ENCODE measurements at regions not wholly inside any gene's neighbourhood (a gene's known extent, or its start where the extent isn't known, plus 50 kb on each side); places are given as distances from the start of the nearest gene placed in this dataset.
"Not testable (repeated sequence)": the region's sequence is repeated elsewhere in the genome, so short reads cannot be mapped to it uniquely, and the experiment has no call there.

DNA sequence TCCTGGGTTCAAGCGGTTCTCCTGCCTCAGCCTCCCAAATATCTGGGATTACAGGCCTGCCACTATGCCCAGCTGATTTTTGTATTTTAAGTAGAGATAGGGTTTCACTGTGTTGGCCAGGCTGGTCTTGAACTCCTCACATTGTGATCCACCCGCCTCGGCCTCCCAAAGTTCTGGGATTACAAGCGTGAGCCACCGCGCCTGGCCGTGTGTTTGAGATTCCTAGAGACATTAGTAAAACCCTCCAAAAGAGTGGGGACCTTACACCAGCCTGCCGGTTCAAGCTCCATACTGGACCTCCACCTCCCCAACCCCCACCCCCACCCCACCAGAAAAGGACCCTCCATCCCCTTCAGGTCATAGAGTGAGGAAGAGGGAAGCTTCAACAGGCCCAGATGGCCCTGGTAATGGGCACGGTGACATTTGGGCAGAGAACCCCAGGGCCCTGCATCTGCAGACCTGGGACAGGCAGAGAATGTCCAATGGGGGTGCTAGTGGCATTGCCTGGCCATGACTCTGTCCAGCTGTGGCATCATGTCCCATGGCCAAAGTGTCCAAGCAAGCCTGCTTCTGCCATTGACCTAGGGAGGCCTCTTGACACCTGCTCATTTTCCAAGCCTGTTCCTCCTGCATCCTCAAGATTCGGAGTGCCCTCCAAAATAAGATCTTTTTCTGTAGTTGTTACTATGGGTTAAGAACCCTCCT is 108.9 kb upstream of the KLF13 start:
- DNase-seq (ENCODE audit: low read depth), result no peak

DNA sequence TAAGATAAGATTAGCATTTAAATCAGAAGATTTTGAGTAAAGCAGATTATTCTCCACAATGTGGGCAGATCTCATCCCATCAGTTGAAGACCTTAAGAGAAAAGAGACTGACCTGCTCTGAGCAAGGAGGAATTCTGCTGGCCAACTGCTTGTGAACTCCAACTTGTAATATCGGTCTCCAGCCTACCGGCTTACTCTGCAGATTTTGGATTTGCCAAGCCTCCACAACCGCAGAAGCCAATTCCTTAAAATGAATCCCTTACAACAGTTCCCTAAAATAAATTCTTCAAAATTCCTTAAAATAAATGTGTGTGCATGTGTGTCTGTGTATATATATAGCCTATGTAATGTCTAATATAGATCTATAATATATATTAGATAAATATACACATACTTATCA is 107.4 kb upstream of the KLF13 start:
- DNase-seq (ENCODE audit: low read depth), result no peak

DNA sequence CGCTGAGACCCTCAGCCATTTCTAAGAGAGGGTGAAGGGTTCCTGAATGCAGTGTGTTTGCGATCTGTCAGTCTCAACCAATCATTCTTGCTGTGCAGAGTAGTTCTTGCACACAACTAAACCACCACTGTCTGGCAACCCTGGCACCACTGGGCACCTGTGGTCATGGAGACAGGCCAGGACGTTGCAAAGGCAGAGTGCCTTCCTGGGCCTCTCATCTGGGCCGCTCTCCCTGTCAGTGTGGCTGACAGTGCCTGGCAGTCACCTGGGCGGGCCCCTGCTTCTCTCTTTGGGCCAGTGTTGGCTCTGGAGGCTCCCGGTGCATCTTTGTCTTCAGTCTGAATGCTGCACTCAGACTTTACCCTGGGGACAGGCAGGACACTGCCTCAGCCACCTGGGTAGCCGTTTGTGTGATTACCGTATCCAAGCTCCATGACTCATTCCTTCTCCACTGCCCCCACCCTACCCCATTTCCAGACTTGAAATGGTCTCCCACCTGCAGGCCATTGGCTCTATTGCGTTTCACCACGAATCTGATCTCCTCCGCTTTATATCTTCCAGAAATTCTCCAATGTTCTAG is 104.6 kb upstream of the KLF13 start:
- DNase-seq (ENCODE audit: low read depth), result no peak

DNA sequence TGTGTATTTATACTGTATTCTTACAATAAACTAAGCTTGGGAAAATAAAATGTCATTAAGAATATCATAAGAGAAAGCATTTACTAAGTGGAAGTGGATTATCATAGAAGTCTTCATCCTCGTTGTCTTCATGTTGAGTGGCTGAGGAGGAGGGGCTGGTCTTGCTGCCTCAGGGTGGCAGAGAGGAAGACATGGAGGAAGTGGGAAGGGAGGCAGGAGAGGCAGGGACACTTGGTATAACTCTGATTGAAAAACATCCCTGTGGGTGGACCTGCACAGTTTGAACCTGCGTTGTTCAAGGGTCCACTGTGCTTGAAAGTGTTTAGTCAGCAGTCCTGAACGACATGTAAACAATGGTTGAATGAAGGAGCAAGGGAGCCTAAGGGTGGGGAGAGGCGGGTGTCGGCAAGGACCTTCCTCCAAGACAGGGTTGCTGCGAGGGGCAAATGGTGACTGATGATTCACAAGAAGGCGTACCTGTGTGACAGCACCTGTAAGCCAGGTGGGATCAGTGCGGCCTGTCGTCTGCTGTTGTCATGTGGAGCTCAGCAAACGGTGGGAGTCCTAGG is 103.8 kb upstream of the KLF13 start:
- no peak for DNase-seq (ENCODE audit: low read depth)

DNA sequence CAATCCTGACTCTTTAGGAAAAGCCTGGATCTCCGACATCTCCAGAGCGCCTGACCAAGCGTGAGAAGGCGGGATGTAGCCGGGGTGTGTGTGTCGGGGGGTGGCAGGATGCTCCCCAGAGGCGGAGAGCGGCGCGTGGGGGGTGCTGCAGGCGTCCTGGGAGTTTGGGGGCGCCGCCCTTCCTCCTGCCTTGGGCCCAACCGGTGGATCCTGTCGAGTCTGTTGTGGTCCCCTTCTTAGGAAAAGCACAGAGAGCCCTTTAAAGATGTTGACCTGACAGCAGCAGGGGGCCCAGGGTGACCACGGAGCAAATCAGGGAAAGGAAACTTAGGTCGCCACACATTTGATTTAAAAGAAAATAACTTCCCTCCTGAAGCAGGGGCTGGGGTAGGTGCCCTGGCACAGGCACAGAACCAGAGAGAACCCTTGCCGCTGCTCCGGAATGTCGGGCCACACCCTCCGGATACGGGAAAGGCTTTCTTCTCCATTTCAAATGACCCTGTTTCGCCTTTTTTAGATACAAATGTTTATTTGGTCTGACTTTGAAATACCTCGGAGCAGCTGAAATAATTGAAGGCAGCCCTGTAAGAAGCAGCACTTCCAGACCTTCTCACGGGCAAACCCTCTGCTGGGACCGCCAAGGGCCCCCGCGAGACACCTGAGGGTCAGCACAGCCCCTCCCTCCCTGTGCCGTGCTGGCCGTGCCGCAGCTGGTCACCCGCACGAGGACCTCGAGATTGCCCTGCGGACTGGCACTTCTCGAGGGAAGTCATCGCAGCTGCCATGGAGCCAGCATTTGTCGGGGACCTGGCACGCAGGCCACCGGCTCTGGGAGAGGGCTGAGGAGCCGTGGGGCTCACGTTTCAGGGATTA is 102.9 kb upstream of the KLF13 start:
- no peak for DNase-seq (ENCODE audit: low read depth)

DNA sequence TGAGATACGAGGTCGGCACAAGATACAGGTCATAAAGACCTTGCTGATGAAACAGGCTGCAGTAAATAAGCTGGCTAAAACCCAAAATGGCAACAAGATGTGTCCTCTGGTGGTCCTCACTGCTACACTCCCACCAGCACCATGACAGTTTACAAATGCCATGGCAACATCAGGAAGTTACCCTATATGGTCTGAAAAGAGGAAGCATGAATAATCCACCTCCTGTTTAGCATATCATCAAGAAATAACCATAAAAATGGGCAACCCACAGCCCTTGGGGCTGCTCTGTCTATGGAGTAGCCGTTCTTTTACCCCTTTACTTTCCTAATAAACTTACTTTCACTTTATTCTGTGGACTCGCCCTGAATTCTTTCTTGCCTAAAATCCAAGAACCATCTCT is 102.0 kb upstream of the KLF13 start:
- DNase-seq (ENCODE audit: low read depth), result not testable (repeated sequence)

DNA sequence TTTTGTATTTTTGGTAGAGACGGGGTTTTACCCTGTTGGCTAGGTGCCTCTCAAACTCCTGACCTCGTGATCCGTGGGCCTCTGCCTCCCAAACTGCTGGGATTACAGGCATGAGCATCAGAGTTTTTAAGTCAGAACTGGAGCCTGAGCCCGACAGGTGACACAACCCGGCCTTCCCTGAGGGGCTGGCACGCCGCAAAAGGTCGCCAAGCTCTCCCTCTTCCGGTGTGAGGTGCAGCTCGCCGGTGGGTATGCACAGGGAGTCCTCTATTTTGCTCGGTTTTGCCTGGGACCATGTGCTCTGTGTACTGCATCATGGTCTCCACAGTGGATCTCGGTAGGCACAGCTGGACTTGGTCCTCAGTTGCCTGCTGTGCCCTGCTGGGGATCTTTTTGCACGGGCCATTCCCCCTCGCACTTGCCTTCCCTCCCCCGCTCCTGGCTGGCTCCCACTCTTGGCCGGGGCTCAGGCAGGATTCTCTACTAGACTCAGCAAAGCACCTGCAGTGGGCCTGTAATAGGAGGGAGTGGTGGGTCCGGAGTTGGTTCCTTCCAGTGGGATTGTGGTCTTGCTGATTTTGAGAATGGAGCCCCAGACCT is 101.2 kb upstream of the KLF13 start:
- no peak for DNase-seq (ENCODE audit: low read depth)

DNA sequence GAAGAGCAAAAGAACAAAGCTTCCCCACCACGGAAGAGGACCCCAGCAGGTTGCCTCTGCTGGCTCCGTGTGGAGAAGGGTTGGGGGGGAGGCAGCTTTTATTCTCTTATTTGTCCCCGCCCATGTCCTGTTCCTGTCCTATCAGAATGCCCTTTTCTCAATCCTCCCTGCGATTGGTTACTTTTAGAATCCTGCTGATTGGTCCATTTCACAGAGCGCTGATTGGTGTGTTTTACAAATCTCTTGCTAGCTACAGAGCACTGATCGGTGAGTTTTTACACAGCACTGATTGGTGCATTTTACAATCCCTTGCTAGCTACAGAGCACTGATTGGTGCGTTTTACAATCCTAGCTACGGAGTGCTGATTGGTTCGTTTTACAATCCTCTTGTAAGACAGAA is 100.6 kb upstream of the KLF13 start:
- no peak for DNase-seq (ENCODE audit: low read depth)

DNA sequence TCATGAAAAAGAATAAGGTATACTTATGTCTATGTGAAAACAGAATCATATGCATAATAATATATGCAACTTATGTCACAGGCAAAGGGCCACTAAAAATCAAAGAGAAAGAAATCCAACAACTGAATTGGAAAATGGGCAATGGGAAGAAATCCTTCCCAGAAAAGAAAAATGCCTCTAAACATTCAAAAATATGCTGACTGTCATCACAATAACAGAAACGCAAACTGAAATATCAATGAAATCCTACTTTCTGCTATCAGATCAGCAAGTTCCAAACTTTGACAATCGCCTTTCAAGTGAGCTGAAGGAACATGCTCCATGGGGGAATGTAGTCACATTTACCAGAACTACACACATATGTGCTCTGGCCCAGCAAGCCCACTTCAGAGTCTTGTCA is 99.4 kb upstream of the KLF13 start:
- DNase-seq (ENCODE audit: low read depth), result no peak

DNA sequence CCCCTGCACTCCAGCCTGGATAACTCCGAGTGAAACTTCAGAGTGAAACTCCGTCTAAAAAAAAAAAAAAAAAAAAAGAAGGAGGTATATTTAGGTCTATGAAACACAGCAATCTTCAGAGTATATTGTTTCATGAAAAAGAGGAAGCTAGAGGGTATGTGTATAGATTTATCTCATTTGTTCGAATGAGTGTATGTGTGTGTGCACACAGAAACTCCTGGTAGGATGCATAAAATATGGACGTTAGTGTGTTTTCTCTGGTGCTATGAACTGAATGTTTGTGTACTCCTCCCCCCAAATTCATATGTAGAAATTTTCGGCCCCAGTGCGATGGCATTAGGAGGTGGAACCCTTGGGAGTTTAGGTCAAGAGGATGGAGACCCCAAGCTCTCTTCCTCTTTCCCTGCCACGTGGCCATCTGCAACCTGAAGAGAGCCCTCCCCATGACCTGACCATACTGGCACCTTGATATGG is 98.6 kb upstream of the KLF13 start:
- no peak for DNase-seq (ENCODE audit: low read depth)

DNA sequence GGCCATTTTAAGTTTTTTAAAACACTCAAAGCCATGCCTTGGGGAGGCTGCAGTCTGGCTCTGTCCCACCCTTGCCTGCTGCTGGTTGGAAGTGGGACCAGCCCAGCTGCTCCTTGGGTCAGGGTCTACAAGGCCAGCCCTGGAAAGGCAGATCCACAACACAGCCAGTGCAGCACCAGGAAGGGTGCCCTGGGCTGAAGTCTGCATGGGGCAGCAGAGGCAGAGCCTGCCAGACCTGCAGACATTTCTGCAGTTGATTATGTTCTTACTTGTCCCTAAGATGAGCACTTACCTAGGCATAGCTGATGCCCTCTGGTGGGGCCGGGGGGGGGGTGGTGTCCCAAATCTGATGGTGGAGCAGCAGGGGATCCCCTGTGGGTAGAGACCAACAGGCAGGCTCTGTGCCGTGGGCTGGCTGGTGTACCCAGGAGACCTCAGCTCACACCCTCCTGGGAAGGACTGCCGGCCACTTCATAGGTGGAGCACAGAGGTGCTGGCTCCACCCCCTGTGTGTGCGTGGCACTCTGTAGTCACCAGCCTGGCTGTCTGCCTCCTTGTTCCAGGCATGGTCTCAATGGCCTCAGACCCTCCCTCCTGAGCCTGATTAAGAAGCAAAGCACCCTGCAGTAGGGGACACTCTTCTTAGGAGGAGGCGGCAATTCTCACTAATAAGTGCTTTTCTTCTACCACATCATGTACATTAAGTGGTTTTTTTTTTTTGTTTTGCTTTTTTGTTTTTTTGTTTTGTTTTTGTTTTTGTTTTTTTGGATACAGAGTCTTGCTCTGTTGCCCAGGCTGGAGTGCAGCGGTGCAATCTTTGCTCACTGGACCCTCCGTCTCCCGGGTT is 97.4 kb upstream of the KLF13 start:
- no peak for DNase-seq (ENCODE audit: low read depth)

DNA sequence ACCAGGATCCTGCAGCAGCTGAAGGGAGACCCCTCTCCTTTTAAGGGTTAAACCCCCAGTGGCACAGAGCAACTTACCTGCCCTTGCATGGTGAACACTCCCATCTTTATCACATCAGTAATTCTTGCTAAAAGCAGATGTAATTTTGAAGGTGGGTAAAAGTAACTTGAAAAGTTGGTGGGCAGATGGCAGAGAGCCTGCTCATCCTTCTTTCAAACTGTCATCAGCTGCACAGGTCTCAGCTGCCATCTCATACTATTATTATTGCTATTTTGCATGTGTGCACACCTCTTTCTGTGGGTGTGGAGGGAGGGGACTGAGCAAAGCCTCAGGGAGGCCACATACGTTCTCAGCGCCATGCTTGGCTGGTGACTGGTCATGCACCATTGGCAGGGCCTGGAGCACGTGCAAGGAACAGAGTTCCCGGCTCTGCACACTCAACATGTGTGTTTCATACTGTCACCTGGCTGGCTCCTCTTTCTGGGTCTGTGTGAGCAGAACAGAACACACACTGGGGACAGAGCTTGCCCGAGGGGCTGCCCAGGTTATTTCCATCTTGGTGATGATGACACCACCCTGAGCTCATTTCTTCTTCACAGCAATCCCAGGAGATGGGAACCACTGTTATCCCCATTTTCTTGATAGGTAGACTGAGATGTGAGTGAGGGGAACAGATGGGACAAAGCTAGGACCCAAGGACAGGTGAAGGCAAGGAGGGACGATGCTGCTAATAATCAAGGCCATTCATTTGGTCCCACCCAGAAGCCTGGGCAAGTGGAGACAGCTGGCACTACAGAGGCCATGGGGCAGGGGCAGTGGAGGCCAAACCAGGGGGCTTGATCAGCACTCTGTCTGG is 95.8 kb upstream of the KLF13 start:
- DNase-seq (ENCODE audit: low read depth), result no peak

DNA sequence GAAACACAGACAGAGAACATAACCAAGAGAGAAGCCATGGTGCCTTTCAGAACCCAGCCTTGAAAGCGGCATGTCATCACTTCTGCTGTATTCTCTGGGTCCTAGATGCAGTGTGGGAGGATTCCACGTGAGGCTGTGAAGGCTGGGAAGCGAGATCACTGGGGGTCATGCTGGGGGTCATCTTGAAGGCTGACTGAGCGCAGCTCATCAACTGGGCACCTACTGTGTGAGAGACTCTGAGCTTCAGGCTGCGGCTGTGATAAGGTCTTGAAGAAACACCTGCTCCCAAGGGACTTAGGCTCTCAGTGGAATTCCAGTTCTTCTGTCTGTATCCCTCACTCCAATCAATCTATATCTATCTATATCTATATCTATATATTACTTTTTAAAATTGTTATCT is 91.8 kb upstream of the KLF13 start:
- DNase-seq (ENCODE audit: low read depth), result no peak

DNA sequence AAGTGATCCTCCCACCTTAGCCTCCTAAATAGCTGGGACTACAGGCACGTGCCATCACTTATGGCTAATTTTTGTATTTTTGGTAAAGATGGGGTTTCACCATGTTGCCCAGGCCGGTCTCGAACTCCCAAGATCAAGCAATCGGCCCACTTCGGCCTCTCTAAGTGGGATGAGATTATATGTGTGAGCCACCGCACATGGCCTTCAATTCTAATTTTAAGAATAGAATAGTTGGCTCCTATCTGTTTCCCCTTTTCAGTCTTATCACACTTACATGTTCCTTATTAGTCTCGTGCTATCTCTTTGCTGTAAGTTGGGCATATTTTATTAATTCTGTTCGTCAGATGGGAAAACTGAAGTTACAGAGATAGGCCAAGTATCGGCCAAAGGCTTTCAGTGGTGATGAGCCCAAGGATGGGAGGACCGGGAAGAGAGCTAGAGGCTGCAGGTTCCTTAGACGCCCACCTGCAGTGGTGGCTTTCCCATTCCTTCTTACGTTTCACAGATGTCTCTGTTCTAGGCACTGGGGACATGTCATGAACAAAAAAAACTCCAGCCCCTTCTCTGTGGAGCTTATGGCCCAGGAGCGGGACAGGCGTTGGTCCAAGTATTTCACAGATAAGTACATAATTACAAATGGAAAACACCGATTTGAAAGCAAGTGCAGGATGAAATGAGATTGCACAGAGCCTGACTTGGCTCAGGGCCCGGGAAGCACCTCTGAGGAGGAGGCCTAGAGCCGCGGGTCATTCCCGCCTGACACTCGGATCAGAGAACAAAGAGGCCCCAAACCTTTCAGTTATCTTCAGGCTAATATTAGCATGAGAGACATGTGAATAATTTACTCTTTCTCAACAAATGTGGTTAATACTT is 91.1 kb upstream of the KLF13 start:
- no peak for DNase-seq (ENCODE audit: low read depth)

DNA sequence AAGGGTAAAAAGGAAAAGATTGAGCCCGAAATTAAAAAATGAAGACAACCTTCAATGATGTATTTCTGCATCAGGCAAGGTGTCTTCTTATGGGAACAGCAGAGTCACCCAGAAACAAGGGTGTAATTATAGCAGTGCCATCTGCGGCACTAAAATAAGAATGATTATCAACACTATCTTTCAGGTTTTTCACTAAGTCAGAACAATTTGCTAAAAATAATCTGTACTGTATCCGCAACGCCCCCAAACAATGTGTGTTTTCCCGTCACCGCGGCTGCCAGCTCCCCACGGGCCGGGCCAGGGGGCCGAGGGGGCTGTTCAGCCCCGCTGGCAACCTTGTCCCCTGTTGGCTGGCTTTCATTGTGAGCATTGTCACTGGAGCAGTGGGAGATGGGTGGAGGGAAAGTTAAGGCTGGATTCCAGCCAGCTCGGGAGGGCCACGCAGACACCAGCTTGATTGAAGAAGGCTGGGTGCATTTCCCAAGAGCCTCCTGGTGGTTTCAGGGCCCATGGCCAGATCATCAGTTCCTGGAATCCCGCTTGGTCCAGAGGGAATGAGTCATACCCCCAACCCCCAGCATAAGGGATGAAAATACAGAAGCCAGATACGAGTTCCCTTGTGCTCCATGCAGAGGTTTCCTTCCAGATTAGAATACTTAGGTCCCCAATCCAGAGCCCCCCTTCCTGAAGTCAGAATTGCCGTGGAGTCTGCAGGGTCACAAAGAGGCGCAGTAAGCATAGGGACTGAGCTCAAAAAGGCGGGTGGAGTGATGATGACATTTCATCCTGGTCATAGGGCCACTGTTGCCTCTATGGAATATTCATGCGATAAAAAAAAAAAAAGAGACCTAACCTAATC is 90.2 kb upstream of the KLF13 start:
- DNase-seq (ENCODE audit: low read depth), result no peak

DNA sequence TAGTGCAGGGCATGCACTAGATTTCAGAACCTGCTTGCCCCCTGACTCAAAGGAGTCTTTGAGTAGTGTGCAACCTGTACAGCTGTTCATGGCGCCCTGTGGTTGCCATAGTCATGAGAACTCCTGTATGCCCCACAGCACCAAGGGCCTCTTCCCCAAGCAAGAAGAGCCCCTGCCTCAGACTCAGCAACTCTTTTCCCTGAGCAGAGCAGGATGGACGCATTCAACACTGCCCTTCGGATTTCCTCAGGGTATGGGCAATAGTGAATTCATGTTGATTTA is 89.7 kb upstream of the KLF13 start:
- DNase-seq (ENCODE audit: low read depth), result no peak

DNA sequence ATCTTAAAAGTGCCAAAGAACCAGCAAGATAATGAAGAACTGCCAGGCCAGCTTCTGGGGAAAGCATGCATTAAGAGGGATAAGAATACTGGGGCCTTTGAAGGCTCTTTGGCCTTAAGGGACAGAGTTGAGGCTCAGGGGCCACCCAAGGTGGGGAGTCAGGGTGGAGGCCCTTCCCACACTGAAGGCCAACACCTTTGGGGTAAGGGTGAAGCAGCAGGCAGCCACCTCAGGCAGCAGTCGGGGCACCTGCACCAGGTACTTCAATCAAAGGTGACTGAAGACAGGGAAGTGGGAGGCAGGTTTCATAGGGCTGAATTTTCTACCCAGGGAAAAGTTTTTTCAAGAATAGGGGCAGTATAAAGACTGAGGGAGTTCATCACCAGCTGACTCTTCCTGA is 87.7 kb upstream of the KLF13 start:
- no peak for DNase-seq (ENCODE audit: low read depth)

DNA sequence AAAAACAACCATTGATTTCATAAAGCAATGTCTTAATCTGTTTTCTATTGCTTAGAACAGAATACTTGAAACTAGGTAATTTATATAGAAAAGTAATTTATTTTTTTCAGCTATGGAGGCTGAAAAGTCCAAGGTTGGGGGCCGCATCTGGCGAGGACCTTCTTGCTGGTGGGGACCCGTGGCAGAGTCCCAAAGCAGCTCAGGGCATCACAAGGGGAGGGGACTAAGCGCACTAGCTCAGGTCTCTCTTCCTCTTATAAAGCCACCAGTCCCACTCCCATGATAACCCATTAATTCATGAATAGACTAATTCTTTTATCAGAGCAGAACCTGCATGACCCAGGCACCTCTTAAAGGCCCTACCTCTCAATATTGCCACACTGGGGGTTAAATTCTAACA is 87.2 kb upstream of the KLF13 start:
- no peak for DNase-seq (ENCODE audit: low read depth)

Measured in T-helper 22 cell (primary cell).